Activated CD4-positive, alpha-beta T cell treated with anti-CD3 and anti-CD28 coated beads, Interleukin-2, amount 50 U/mL, for 4 hours (primary cell): ENCODE measurements at regions not wholly inside any gene's neighbourhood (a gene's known extent, or its start where the extent isn't known, plus 50 kb on each side); places are given as distances from the start of the nearest gene placed in this dataset.
"Not testable (repeated sequence)": the region's sequence is repeated elsewhere in the genome, so short reads cannot be mapped to it uniquely, and the experiment has no call there.

Source experiments
- DNase-seq, 2 experiments: peaks; one replicate each; pipeline ENCODE4 v3.0.0-alpha.2; 2020

DNA sequence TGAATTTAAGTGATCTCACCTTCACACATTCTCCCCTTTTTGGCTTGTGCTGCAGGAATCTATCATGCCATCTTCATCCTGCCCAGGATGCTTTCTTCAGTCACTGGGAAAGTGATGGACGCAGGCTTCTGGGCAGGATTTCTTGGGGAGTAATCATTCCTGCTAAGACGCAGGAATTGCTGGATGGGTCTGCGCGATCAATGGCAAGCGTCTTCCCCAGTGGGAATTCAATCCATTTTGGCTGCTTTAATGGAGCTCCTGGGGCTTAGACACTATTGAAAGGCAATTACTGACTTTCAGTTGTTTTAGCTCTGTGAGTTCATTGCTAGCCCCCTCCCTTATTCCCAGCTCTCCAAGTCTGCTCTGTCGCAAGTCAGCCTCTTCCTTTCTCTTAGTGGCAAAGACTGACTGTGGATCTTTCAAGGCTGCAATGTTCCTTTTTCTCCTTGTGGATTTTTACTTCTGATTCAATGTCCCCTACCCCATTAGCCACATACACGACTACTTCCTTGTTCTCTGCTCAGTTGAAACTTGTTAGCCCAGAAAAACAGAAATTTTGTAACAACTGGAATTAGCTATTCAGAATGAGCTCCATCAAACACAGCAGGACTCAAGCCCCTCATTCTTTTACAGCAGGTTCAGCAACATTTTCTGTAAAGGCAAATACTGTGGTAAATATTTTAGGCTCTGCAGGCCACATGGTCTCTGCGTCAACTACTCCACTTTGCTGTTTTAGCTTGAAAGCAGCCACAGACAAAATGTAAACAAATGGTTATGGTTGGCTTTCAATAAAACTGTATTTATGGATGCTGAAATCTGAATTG, 154.9 kb downstream of the ASB9 start:
- DNase-seq, result no peak

- peak in 1 of 2 experiments; percentile 0 for DNase-seq
Observed at GRCh38 chrX:15107367-15107988, 162.4 kb downstream of the ASB9 start.

DNA sequence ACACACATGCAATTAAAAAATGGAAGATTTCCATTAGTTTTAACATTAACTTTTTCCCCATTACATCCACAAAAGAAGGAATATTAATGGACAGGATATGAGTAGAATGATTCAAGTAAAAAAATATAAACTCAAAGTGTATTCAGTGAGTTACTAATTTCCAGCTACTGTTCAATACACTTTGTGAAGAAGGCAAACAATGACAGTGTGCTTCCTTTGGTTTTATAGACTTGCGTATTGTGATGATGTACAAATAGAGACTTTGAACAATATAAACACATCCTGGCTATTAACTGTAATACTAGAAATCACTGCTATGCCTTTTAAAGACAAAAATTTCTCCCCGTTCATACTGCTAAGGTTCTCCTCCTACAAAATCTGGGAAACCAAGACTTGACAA, 171.4 kb downstream of the ASB9 start:
- DNase-seq, result no peak

DNA sequence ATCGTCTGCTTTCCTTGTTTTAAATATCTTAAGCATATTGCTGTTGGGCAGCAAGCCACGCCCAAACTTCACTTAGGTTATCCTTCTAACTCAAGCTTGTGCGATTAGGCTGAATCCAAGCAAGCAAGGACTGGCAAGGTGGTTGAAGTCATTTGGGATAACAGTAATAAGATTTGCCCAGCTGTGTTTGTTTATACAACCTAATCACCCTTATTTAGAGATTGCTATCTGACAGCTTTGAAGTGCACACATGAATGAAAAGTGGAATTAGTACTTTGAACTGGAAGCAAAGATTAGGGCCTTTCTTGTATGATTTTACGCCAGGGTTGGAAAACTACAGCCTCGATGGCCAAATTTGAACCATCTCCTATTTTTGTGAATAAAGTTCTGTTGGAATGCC, 182.1 kb downstream of the ASB9 start:
- no peak for DNase-seq

DNA sequence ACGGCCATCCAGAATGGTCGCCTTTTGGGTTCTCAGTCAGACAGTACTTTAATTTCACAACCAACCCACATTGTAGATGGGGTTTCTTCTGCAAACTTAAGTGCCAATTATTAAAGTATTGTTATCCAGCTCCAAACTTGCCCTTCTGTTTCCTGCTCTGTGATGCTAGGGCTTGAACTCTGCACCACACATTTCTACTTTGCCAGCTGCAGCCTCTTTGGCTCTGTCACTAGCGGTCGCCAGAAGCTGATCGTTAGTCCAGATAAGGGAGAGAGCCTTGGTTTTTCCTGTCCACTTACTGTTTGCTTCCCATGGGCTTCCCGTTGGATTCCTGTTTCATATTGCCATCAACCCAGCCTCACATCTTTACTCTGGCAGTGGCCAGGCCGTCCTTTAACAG, 196.6 kb downstream of the ASB9 start:
- DNase-seq, result no peak

GRCh38 chrX:15072880-15073279, 197.0 kb downstream of the ASB9 start:
- DNase-seq, result no peak

DNA sequence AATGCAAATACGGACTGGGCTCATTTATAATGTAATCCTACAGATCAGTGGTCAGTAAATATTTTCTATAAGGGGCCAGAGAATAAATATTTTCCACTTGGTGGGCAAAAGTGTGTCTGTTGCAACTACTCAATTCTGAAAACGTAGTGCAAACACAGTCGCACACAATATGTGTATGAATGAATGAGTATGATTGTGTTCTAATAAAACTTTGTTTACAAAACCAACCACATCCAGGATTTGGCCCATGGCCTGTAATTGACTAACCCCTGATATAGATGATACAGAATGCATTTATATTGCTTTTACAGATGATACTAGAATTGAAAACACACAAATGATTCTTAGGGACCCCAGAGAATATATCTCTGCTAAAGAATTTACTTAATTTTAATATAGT, 197.6 kb downstream of the ASB9 start:
- no peak for DNase-seq

GRCh38 chrX:15059474-15059873, 186.3 kb downstream of the MOSPD2 start:
- DNase-seq, result no peak

GRCh38 chrX:15056044-15056443, 182.8 kb downstream of the MOSPD2 start:
- no peak for DNase-seq

DNA sequence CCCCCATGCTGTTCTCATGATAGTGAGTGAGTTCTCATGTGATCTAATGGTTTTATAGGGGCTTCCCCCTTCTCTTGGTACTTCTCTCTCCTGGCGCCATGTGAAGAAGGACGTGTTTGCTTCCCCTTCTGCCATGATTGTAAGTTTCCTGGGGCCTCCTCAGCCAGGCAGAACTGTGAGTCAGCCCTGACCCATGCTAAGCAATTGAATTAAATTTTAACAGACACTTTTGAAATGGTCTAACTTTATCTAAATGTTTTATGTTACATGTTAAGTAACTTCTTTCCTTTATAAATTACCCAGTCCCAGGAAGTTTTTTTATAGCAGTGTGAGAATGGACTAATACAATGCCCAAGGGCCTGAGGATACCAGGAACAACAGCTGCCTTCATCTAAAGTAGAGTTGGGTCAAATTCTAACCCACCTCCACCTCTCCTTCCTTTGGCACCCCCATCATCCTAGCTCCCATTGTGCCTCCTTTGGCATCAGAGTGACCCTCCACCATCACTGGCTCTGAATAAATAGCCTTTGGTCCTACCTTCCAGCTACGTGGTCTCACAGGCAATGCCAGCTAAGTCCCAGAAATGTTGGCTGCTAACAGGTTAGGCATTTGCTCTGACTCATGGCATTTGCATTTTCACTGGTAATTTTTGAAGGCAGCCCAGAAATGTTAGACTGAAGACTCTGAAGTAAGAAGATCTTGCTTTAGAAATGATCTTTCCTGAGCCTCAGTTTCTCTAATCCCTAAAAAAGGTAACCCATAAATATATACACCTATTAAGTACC, 182.1 kb downstream of the MOSPD2 start:
- no peak for DNase-seq

DNA sequence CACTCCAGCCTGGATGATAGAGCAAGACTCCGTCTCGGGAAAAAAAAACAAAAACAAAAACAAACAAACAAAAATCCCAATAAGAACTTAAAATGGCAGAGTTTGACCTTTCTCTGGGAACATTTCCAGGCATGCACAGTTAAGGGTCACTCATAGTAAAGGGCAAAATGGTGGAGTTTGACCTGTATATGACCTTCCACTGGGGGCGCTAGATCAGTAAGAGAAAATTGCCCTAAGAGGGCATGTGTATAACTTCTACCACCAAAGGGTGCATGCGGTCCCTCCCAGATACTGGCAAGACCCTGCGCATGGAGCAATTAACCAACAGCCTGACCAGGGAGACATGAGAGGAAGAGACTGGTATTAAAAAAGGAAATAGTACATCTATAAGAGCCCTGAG, 177.2 kb downstream of the MOSPD2 start:
- no peak for DNase-seq

DNA sequence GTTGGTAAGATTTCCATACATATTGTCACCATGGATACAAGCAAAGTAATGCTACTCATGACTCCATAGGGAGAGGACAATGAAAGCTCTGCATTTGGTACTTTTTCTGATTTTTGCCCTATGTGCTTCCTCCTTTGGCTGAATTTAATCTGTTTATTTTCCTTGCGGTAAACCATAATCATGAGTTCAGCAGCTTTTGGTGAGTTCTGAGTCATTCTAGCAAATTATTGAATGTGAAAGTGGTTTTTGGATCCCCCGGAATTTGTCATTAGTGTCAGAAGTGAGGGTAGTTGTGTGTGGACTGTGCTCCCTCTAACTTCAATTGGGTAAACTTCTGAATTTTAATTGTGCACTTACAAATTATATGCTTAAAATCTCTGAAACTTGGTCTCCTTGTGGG, 170.3 kb downstream of the MOSPD2 start:
- no peak for DNase-seq

DNA sequence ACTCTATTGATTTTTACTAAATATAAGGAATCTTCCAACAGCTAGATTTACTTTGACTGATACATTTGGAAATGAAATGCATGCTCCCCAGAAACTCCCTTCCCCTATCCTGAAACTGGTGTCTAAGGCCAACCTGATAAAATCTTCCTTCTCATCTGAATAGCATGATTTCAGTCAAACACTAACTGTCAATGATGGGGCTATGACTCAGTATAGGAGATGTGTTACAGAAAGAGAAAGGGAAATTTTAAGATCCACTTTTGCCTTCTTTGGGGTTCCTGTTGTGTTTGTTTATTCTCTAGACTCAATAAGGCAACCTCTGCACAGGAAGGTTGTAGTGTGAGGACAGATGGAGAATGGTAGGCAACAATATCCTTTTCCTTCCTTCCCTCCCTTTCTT, 160.7 kb downstream of the MOSPD2 start:
- no peak for DNase-seq

DNA sequence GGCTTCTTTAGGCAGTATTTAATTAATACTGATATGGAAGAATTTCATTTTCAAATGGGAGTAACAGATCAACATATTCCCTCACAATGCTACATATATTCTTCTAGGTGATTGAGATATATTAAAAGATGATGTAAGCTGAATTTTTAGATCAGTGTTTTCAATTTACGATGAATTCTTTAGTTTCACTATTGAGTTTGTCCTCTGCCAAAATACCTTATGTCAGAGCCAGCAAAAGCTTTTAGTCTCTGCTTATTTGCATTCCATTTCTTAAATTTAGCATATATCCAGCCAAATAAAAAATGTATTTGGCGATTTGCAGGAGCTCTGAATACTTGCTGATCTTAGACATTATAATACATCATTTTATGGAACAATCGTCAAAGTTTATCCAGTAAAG, 144.3 kb downstream of the MOSPD2 start:
- no peak for DNase-seq

DNA sequence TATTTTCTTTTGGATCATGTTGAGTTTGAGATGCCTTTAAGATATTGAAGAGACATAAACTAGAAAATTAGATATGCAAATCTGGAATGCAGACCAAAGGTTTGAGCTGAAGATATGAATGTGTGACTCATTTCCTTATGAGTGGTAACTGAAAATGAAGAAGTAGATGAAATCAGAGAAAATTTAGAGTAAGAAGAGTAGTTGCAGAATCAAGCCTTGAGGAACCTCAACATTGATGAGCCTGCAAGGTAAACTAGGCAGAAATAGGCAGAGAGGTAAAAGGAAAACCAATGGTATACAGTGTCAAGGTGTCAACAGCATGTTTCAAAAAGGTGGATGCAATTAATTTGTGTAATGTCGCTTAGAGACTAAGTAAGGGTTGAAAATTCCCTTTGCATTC, 142.8 kb downstream of the MOSPD2 start:
- DNase-seq, result no peak

- no peak for DNase-seq
Observed at GRCh38 chrX:15014281-15014680, 141.1 kb downstream of the MOSPD2 start.

- no peak for DNase-seq
Observed at GRCh38 chrX:15013461-15013860, 140.2 kb downstream of the MOSPD2 start.

DNA sequence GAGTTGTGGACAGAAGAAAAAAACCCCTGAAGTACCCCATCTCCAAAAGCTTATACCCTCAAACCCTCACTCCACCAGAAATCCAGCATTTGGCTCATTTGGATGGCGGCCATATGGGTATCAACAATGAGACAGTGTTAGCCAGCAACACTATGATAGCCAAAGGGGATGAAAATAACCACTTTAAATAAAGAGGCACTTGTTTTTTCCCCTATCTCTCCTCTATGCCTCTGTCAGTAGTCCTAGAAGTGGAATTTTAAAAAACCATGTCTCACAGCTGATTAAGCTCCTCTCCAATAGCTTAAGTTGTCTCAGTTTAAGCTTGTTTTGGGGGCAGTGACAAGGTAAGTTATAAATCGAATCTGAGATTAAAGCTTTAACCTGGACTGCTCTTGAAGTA, 124.0 kb downstream of the MOSPD2 start:
- no peak for DNase-seq

DNA sequence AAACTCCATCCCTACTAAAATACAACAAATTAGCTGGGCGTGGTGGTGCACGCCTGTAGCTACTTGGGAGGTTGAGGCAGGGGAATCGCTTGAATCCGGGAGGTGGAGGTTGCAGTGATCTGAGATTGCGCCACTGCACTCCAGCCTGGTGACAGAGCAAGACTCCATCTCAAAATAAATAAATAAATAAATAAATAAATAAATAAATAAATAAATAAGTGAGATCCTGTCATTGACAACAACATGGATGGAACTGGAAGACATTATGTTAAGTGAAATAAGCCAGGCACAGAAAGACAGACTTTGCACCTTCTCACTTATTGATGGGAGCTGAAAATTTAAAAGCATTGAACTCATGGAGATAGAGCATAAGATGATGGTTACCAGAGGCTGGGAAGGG, 111.2 kb downstream of the MOSPD2 start:
- DNase-seq, result not testable (repeated sequence)
